SKM-1 treated with dmso at 0.1 percent for 144 hours (cell line): ENCODE measurements at regions not wholly inside any gene's neighbourhood (a gene's known extent, or its start where the extent isn't known, plus 50 kb on each side); places are given as distances from the start of the nearest gene placed in this dataset.

Experiments
- DNase-seq: peaks from one replicate; lab custom pipeline; 2025; ENCODE audit not compliant: unreplicated experiment; lab: John Stamatoyannopoulos, UW

DNA sequence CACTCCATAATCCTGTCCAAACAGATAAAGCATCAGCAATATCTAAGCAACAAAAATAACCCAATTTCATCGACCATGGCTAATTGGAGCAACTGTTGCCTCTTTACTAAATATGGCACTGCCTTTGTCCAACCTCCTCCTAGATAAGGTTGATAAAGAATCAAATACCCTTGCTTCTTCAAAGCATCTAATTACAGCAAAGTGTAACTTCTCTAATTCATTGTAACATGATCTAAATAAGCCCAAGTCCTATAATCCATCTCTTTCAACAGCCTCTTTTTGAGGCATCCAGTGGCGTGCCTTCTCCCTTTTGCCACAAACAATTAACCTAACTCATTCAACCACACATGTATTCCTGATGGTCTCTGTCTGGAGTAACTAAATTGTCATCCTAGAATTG is 81.7 kb upstream of the KLHL1 start:
- DNase-seq: no peak

GRCh38 chr13:70188567-70188966 is 80.3 kb upstream of the KLHL1 start:
- DNase-seq: no peak

DNA sequence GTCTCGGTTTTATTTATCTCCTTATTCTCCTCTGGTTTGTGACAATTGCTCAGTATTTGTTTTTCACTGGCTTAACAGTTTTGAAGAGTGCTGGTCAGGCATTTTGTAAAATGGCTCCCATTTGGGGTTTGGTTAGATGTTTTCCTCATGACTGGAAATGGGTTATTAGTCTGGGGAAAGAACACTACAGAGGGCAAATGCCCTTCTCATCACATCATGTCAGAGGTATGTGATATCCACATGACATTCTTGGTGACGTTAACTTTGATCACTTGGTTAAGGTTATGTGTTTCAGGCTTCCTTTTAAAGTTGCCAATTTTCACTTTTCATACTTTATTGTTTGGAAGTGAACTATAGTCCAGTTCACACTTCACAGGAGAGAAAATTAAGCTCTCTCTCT is 74.8 kb upstream of the KLHL1 start:
- no peak for DNase-seq
